ENCODE measurements at regions not wholly inside any gene's neighbourhood (a gene's known extent, or its start where the extent isn't known, plus 50 kb on each side); places are given as distances from the start of the nearest gene placed in this dataset.

DNA sequence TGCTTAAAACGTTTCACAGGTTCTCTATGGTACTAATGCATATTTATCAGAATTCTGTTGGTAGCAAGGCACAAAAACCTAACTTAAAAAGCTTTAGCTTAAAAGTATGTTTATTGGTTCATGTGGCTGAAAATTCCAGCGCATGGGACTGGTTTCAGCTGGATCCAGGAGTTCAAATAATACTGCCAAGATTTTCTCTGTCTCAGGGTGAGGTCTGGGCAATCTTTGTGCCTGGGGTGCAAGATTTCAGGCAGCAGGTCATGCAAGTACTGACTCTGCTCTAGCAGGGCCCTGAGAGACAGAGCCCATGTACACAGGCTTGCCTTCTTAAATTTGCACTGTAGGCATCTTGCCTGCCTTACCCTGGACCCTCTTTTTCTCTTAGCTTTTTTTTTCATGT, 134.2 kb upstream of the GAS1 start:
- Histone ChIP-seq H3K4me3 (ENCODE audit: low read depth, low read length) (no peak overlapping the region), H2AFZ (no peak overlapping the region), H3K27ac (no peak overlapping the region), H3K9me3 (ENCODE audit: control insufficient read depth, low read length) (no peaks in the 10 kb centered on the region), H3K4me1 (no peaks in the 10 kb centered on the region), H3K4me2 (ENCODE audit: low read length) (no peak overlapping the region), H3K36me3 (ENCODE audit: control insufficient read depth, insufficient read depth, low read length) (no peaks in the 10 kb centered on the region), H3K79me2 (no peaks in the 10 kb centered on the region), H3K27me3 (ENCODE audit: control insufficient read depth, insufficient read depth, low read length) (no peaks in the 10 kb centered on the region), H3K9ac (no peak overlapping the region)
- TF ChIP-seq, protein P1, sequence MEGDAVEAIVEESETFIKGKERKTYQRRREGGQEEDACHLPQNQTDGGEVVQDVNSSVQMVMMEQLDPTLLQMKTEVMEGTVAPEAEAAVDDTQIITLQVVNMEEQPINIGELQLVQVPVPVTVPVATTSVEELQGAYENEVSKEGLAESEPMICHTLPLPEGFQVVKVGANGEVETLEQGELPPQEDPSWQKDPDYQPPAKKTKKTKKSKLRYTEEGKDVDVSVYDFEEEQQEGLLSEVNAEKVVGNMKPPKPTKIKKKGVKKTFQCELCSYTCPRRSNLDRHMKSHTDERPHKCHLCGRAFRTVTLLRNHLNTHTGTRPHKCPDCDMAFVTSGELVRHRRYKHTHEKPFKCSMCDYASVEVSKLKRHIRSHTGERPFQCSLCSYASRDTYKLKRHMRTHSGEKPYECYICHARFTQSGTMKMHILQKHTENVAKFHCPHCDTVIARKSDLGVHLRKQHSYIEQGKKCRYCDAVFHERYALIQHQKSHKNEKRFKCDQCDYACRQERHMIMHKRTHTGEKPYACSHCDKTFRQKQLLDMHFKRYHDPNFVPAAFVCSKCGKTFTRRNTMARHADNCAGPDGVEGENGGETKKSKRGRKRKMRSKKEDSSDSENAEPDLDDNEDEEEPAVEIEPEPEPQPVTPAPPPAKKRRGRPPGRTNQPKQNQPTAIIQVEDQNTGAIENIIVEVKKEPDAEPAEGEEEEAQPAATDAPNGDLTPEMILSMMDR (IDR thresholded peaks at IDR 0.05) = no peak

DNA sequence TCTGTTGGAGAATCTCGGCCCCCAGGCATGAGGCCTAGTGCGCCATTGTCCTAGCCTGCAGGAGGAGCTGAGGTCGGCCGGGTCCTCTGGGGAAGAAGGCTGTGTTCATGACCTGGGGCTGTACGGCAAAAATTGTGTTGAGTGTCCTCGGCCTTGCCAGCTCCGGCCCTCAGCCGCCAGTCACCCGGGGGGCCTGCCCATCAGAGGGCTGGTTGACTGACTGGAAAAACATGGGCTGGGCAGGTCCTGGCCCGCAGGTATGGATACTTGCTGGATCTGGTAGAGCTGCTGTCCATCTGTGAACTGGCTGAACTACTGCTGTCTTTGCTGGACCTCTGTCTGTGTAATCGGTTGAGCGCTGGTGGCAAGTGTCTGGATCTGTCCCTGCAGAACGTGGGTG, 136.7 kb upstream of the GAS1 start:
- Histone ChIP-seq H3K27ac (no peak overlapping the region), H3K4me1 (no peaks in the 10 kb centered on the region), H3K4me2 (ENCODE audit: low read length) (no peak overlapping the region), H3K4me3 (ENCODE audit: low read depth, low read length) (no peak overlapping the region), H3K9me3 (ENCODE audit: control insufficient read depth, low read length) (no peaks in the 10 kb centered on the region), H3K9ac (no peak overlapping the region), H2AFZ (no peak overlapping the region), H3K79me2 (no peaks in the 10 kb centered on the region), H3K27me3 (ENCODE audit: control insufficient read depth, insufficient read depth, low read length) (no peaks in the 10 kb centered on the region), H3K36me3 (ENCODE audit: control insufficient read depth, insufficient read depth, low read length) (no peaks in the 10 kb centered on the region)
- TF ChIP-seq, protein P1 (IDR thresholded peaks at IDR 0.05) = no peak

DNA sequence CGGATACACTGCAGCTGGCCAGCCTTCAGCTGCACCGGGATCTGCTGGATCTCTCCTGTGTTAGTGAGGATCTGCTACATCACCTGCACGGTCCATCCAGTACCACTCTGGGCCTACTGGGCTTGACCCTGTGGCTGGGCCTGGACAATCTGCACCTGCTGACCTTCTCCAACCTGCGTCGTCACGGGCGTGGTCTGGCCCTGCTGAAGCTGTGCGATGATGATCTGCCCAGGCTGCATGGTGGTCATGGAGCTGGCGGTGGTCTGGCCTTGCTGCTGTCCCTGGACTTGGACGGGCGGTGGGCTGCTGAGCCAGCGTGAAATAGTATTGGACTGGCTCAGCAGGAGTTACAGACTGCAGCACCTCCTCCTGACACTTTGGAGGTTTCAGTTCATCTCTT, 137.1 kb upstream of the GAS1 start:
- Histone ChIP-seq H3K4me2 (ENCODE audit: low read length) (no peak overlapping the region), H3K4me3 (ENCODE audit: low read depth, low read length) (no peak overlapping the region), H3K36me3 (ENCODE audit: control insufficient read depth, insufficient read depth, low read length) (no peaks in the 10 kb centered on the region), H3K9ac (no peak overlapping the region), H3K27ac (no peak overlapping the region), H3K79me2 (no peaks in the 10 kb centered on the region), H3K4me1 (no peaks in the 10 kb centered on the region), H3K27me3 (ENCODE audit: control insufficient read depth, insufficient read depth, low read length) (no peaks in the 10 kb centered on the region), H2AFZ (no peak overlapping the region), H3K9me3 (ENCODE audit: control insufficient read depth, low read length) (no peaks in the 10 kb centered on the region)
- TF ChIP-seq, protein P1 (IDR thresholded peaks at IDR 0.05) = no peak

DNA sequence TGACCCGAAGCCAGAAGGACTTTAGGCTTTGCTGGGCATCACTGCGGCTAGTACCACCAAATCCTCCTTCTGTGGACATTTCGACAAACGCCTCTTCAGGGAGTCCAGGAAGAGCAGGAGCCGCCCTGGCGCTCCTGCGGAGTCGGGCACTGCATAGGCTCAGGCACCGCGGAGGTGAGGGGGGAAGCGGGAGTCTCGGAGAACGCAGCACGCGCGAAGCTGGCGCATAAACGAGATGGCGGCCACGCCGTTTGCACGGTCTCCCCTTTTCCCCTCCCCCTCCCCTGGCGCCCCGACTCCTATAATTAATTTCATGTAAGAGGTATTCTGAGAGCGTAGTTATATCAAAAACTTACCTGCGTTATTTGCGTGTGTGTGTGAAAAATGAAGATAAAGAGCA, 137.8 kb upstream of the GAS1 start:
- Histone ChIP-seq H3K4me2 (ENCODE audit: low read length) (no peak overlapping the region), H3K27ac (no peak overlapping the region), H2AFZ (no peak overlapping the region), H3K36me3 (ENCODE audit: control insufficient read depth, insufficient read depth, low read length) (no peaks in the 10 kb centered on the region), H3K9me3 (ENCODE audit: control insufficient read depth, low read length) (no peaks in the 10 kb centered on the region), H3K27me3 (ENCODE audit: control insufficient read depth, insufficient read depth, low read length) (no peaks in the 10 kb centered on the region), H3K4me3 (ENCODE audit: low read depth, low read length) (no peak overlapping the region), H3K9ac (no peak overlapping the region), H3K4me1 (no peaks in the 10 kb centered on the region), H3K79me2 (no peaks in the 10 kb centered on the region)
- TF ChIP-seq, protein P1 (IDR thresholded peaks at IDR 0.05) = no peak

DNA sequence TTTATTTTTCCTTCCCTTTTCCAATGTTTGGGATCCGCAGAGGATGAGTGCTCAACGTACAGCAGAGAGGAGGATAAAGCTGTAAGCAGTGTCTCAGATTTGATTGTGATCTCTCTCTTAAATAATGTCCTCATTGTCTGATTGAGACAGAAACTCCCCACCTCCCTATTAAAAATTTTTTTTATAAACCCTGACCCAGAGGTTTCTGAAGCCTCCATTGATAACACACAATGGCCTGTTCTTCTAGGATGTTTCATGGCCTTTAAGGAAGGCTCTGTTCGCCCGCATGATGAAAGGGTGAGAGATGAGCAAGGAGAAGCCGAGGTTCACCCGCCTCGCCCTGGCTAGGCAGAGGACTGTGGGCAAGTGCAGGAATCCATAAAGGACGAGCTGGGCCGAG, 138.2 kb upstream of the GAS1 start:
- H2AFZ ChIP-seq = no peak overlapping the region
- no peaks in the 10 kb centered on the region for H3K4me1 ChIP-seq
- H3K4me3 ChIP-seq (ENCODE audit: low read depth, low read length) = no peak overlapping the region
- H3K27me3 ChIP-seq (ENCODE audit: control insufficient read depth, insufficient read depth, low read length) = no peaks in the 10 kb centered on the region
- TF ChIP-seq, protein P1 (IDR thresholded peaks at IDR 0.05) = no peak
- H3K36me3 ChIP-seq (ENCODE audit: control insufficient read depth, insufficient read depth, low read length) = no peaks in the 10 kb centered on the region
- H3K9ac ChIP-seq = no peak overlapping the region
- no peak overlapping the region for H3K4me2 ChIP-seq (ENCODE audit: low read length)
- no peaks in the 10 kb centered on the region for H3K79me2 ChIP-seq
- H3K9me3 ChIP-seq (ENCODE audit: control insufficient read depth, low read length) = no peaks in the 10 kb centered on the region
- H3K27ac ChIP-seq = no peak overlapping the region
